Non-pigmented ciliary epithelial cell (primary cell): ENCODE measurements at regions not wholly inside any gene's neighbourhood (a gene's known extent, or its start where the extent isn't known, plus 50 kb on each side); places are given as distances from the start of the nearest gene placed in this dataset.

Experiments
- DNase-seq: peaks from one replicate; pipeline ENCODE4 v3.0.0-alpha.2; 2010; ENCODE audit warnings: low read depth

DNA sequence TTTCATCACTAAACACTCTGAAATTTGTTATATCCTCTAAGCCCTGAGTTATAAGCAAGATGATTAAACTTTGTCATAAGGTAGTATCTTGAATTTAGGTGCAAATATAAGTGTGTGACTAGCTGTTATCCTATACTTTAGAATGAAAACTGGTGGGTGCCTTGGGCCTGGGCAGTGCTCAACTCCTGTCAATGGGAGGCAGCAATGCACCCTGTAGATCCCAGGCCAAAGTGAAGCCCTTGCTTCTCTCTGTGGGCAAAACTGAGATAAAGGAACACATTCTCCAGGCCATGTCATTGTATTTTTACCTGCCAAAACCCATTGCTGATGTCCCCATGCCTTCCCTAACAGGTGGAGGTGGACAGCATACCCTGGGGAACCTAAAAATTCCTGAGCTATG lies 525.2 kb downstream of the TNS1 start:
- no peak for DNase-seq

DNA sequence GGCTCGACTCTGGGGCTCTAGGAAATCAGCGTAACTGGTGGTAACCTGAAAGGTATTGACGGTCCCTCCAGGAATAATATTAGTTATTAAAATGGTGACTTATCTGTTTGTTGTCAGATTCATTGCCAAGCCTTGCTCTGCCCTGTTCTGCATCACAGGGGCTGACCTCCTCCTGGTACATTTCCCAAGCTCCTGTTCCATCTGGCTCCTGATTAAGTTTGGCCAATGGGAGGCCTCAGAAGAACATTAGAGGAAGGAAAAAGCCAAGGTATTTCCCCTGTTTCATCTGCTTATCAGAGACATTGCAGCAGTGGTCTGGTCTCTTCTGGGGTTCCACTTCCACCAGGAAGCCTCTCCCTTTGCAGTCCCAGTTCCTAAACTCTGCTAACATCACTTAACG lies 527.0 kb downstream of the TNS1 start:
- DNase-seq, result no peak

DNA sequence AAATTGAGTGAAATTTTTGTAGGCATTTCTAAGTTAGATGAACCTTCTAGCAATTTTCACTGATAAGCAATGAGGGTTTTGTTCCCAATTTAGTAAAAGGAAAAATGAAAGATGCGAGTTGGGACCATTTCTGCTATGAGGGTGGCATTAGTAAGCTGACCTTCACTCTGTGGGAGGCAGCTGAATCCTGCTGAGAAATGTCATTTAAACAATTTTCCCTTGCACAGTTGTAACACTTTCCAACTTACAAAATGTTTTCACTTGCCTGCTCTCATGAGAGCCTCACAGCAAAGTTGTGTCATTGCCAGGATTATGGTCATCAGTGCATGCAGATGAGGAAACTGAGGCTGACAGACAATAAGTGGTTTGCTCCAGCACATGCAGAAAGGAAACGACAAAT lies 527.7 kb downstream of the TNS1 start:
- DNase-seq, result no peak

DNA sequence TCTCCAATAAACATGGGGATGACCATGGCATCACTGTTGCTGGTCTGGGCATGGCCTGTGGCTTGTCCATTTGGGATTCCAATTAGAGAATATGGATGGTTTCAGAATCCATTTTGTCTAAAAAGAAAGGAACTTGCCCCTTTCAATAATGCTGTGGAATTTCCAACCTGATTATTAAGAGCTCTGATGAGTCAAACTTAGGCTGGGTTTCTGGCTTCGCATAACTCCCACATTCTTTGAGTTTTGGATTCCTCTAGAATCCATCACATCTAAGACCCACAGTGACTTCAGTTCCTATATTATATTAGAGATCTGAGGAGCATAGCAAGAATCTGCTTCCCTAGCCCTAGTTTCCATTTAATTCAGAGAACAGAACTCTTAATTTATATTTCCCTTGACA lies 531.5 kb downstream of the TNS1 start:
- no peak for DNase-seq

DNA sequence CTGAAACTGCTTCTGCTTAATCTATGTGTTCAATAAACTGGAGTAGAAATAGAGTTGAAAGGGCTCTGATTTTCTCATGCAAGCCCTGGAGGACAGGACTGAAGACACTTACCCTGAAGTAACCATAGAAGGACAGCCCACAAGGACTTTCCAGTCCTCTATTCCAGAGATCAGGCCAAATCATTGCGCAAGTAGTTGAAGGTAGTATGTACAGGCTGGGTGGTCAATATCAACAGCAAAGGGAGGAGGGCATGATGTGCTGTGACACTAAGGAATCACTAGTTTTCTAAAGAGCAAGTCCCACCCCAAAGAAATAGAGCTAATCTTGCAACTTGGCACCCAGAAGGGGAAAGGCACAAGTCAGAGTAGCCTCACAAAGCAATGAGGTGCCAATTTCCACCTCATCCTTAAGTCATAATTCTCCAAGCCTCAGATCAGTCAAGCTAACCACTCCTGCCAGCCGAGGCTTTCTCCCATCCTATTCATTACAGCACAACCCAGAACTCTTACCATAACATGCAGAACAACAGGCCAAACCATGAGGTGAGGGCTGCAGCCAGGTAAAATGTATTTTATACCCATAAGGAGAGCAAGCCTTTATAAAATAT lies 533.5 kb downstream of the TNS1 start:
- DNase-seq, result no peak

DNA sequence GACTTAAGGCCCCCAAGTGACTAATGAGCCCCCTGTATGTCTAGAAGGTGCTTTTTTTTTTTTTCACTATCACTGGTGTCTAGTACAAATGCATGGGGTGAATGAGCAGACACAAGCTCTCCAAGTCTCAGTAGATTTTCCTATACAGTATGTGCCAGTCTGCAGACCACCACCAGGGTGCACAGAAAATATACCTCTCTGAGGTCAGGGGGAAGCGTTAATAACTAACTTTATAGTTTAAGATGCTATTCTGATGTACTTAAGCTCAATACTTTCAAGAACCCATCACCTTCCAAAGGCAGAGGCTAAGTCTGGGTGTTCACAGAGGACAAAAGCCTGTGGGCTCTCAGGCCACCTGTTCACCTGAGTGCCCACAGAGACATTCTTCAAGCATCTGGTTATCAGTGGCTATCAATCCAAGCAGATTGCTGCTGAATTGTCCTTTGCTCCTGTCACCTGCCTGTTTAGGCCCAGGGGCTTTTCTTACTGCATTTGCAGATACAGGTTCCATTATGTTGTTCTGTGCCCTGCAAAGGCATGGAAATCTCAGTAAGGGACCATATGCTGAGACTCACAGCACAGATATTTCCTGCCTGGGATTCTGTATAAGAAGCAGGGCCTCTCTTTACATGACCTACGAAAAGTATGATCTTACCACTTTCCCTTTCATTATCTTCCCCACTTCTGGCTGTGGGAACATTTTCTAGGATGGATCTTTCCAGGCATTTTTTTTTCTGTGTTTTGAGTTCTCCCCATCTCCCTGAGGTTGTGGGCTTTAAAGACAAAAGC lies 534.6 kb downstream of the TNS1 start:
- no peak for DNase-seq

DNA sequence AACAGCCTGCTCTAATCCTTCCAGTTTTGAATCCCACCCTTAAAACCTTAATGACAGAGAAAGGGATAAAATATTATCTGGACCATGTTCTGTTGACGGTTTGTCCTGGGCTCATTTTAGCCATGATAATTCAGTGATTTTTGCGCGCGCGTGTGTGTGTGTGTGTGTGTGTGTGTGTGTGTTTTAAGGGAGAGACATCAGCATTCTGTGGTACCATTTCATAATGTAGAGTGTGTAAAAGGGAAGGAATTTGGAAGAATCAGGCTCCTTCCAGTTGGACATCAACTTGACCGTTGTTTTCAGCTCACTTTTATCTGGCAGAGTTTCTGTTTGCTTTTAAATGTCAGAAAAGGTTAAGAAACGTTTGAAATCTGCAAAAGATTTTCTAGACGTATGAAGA lies 535.5 kb downstream of the TNS1 start:
- DNase-seq, result no peak

DNA sequence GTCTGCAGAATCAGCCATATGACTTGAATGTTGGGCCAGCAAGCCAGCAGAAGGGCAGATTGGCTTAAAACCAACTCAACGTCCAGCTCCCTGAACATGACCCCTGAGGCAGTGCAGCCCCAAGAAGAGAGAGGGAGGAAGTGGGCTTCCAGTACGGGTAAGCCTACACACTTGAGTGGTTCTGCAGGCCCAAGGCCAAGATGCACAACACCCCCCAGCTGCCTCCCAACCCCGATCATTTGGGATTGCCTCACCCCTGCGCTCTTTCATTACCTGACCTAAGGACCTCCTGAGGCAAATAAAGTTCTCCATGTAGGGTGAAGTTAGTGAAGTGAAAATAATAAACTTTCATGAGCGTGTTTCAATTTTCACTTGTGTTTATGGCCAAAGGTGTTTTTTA lies 536.0 kb downstream of the TNS1 start:
- DNase-seq, result no peak

DNA sequence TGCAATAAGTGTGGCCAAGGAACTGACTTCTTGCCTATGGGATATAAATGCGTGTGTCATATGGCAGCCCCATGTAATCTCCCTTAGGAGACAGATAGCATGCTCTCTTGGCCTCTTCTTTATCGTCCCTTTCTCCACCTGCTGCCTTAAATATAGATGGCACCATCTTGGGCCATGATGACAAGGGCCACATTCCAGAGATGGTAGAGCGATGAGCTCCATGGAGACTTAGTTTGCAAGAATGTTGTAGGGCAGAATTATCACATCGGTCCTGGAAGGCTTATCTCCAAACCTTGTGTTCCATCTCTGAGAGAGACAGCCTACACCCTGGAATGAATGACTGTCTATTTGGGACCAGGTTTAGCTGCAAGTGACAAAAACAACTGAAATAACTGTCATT lies 536.7 kb downstream of the TNS1 start:
- DNase-seq, result no peak

DNA sequence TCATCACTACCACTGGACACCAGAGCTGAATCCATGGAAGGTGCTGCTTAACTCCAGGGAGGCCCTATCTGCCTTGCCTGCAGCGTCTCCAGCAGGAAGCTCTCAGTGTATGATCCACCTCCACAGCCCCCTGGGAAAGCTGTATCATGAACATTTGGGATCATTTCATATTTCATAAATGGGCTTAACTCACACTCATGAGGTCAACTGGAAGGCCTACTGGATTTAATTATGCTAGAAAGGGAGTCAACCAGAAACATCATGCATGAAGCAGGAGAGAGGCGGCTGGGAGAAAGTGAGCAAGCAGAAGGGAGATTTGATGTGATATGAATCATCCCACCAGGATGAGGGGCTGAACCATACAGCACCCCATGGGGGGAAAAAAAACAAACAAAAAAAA lies 537.7 kb downstream of the TNS1 start:
- DNase-seq, result no peak

DNA sequence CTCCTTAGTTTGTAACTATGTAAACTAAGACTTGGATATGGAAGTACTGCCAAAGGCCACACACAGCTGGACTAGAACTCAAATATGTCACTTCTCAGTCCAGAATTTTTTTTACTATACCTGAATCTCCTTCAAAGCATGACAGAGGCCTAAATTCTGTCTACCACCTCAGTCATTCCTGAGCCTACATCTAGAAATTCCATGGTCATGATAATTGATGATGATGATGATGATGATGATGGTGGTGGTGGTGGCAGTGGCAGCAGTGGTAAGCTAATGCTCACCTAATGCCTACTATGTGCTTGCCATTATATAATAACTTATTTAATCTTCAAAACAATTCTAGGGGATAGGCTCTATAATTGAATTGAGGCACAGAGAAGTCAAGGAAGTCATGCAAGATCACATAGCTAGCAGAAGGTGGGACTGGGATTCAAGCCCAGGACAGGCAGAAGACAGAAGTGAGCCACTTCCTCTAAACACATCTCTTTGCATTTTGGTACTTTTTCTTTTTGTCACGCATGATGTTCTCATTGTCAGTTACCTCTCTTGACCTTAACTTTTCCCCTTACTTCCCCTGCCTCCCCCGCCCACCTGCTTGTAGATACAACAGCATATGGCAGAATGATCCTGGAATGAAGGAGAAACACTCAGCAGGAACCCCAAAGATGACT lies 539.3 kb downstream of the TNS1 start:
- no peak for DNase-seq

DNA sequence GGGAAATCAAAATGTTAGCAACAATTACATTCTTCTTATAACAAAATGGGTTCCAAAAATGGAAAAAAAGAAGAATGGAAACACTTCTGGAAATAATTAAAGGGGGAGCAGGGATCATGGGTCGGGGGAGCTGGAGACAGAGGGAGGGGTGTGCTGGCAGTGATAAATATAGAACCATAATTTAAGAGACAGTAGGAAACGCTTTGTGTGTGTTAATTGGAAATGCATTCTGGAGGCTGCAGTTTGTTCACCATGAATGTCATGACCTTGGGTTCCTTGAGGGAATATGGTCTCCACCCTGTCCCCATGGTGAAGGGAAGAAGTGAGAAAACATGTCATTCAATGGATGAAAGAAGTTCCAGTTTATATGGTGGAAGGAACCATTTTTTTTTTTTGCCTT lies 540.7 kb downstream of the TNS1 start:
- DNase-seq, result no peak

DNA sequence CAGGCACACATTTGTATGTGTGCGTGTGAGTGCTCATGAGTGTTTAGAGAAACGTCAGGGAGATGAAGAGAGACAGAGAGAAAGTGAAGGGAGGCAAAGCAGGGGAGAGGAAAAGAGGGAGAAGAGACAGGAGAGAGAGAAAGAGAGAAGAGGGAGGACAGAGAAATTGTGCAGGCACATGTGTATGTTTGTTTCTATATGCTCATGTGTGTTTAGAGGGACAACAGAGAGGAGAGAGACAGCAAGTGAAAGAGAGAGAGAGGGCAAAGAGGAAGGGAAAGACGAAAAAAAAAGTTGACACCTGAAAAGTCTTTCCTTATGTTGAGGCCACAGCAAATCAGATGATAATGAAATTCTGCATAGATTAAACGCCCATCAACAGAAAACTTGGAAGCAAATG lies 541.1 kb downstream of the TNS1 start:
- DNase-seq, result no peak

DNA sequence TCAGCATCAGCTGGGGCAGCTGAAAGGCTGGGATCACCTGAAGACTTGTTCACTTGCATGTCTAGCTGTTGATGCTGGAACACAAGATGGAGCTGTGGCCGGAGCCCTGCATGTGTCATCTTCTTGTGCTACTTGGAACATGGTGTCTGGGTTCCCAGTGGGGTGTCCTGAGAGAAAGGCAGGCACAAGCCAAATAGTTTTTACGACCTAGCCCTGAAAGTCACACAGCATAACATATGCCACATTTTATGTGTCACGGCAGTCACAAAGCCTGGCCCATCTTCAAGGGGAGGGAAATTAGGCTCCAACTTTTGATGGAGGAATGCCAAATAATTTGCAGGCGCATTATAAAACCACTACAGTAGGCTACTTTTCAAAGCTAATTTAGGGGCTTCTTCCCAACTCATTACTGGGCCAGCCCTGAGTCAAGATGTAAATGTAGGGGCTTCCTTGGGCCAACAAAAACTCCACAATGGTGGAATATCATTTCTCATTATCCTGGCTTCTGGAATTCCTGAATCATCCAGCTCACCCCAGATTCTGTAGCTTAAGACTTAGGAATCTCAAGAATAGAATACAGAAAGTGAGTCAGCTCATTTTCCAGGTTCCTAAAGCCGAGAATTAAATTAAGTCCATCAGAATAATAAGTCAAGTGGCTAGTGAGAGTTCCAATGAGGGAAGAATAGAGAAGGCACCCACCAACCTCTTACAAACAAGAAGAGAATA lies 543.0 kb downstream of the TNS1 start:
- DNase-seq, result no peak

DNA sequence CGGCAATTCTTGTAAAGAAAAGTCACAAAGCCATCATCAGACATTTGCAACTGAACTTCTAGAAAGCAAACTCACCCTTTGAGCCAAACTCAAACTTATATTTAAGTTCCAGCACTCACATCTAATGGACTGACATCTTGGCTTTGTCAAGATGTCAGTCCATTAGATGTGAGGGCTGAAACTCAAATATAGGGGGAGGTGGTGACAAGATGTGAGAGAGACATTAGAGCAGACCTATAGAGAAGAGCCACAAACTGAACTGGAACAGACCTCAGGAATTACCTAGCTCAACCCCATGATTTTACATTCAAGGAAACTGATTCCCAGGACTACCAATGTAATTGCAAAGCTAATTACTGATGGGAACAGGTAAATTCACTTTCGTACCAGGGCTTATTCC lies 543.8 kb downstream of the TNS1 start:
- no peak for DNase-seq

DNA sequence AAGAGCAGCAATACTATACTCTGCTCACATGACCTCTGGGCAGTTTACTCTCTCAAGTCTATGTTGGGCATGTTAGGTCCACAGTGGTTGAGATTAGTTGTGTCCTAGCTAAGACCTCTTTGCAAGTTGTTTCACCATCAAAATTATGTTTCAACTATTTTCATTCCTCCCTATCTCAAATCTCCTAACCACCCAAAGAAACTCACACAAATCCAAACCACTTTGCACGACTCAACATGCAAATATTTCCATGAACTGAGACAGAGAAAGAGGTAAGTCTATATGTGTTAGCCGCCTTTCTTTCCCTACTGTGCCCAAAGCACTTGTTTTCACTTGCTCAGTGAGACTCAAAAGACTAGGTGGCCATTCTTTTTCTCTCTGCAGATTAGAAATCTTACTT lies 546.8 kb downstream of the TNS1 start:
- no peak for DNase-seq

DNA sequence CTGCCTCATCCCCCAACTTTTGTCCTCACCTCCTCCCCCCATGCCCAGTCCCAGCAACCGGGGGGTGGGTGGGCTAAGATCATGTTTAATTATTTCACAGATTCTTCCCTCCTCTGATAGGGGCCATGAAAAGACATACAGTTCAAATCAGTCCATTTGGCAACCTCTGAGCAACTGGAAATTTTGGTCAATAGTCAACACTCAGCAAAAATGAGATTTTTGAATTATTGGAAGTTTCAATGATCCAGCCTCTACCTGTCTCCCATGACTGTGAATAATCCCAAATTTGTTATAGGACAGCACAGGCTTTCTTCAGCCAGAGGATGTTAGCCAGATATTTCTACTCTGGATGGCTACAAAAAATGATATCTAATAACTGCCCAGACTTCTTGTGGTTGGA lies 549.9 kb downstream of the TNS1 start:
- DNase-seq, result no peak

DNA sequence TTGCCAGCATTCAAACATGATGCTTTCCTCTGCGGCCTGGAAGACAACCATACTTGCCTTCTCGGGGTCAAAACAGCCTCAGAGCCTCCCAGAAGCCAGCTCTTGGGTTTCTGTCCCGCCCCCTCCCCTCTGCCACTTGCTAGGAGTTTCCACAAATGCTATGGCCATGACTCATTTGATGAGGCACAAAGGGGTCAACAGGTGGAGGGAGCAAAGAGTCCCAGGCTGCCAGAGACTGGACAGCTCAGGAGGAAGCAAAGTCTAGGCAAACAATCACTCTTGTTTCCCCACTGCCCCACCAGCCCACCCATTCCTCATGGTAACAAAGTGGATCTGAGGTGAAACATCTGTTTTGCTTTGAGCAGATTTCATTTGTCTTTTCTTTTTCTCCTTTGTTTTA lies 551.1 kb downstream of the TNS1 start:
- DNase-seq, result no peak

DNA sequence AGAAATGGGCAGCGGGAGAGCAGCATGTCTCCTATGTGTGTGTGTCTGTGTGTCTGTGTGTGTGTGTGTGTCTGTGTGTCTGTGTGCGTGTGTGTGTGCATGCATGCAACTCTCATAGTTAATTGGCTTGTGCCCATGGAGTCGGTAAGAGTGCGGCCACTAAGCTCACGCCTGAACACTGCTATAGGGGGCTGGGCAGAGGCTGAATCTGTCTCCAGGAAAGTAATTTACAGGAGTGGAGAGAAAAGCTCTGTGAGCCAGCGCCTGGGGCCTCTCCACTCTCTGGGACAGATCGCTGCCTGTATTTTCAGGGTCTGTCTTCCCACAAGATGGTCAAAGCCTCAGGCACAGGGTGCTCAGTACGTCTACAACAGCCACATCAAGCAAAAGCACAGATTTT lies 553.4 kb downstream of the TNS1 start:
- no peak for DNase-seq

DNA sequence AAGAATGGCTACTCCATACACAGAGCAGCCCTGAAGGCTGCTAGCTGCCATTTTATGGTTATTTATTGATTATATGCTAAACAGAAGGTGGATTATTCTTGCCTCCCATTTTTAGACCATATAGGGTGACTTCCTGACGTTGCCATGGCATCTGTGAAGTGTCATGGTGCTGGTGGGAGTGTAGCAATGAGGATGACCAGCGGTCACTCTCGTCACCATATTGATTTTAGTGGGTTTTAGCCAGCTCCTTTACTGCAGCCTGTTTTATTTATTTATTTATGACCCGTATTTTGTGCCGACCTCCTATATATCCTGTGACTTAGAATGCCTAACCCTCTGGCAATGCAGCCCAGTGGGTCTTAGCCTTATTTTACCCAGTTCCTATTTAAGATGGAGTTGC lies 553.9 kb downstream of the TNS1 start:
- no peak for DNase-seq

DNA sequence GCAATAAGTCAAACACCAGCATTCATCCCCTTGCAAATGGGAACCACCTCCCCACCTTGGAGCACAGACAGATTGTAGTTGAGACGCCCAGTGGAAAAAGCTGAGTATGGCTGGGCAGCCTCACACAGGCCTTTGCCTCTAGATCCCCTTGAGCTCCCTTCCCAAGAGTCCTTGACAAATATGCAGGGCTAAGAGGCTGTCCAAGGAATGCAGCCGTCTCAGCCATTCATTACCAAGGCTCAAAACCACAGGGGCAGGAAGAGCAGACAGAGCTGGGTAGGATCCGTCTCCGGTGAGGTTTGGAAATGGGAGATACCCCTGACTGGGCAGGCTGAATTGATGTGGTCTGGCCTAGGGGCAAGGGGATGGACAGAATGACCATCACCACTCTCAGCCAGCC lies 557.1 kb downstream of the TNS1 start:
- DNase-seq, result no peak

DNA sequence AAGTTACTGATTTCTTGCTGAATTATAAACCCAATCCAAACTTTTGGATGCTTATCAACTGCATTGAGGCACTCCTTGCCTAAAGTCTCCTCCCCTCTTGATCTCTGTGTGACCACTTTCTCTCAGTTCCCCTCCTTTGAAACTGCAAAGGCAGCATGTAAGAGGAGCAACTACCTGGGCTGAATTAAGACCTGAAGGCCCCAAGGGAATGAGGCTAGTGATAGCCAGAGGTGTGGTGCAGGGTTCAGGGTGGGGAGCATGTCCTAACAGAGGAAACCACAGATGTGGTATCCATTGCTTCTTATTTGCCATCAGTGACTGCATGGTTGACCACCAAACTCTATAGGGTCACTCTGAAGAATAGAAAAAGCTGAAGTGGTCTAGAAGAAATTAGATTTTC lies 557.9 kb downstream of the TNS1 start:
- no peak for DNase-seq

DNA sequence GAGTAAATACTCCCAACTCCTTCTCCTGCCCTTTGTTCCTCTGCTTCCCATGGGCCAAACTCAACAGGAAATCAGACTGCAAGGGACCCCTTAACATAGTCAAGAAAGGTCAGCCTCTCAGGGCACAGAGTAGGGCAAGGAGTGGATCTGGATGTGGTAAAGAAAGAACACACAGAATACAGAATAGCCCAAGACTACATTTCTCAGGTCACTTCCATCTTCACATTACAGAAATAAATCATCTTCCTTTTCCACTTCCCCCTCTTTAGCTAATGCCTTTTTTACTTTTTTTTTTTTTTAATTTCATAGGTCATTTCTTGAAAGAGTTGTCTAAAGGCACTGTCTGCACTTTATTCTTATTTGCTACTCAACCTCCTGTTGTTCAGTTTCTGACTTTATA lies 558.3 kb downstream of the TNS1 start:
- DNase-seq, result no peak
